ENCODE measurements at regions not wholly inside any gene's neighbourhood (a gene's known extent, or its start where the extent isn't known, plus 50 kb on each side); places are given as distances from the start of the nearest gene placed in this dataset.

GRCh38 chr5:121246971-121247370, 604.7 kb upstream of the FTMT start:
- no peaks in the 10 kb centered on the region for H3K27me3 ChIP-seq (ENCODE audit: insufficient read depth, low read length, poor library complexity)
- H3K4me1 ChIP-seq (ENCODE audit: insufficient read depth, low read length), result peaks cover 34% of the 10 kb centered on the region
- ATAC-seq (ENCODE audit: insufficient read depth, low read depth), result peak; percentile 98
- H3K4me2 ChIP-seq (ENCODE audit: insufficient read depth, low read length), result 0 out of 2 replicates have a peak overlapping the region, but pooled peaks have one; percentile 18
- DNase-seq, result peak; percentile 74
- no peak overlapping the region for H3K9ac ChIP-seq (ENCODE audit: low read depth, low read length)
- no peaks in the 10 kb centered on the region for H3K9me3 ChIP-seq (ENCODE audit: insufficient read depth, low read length, severe bottlenecking)
- peak overlapping the region; percentile 27; the same call in 1 of the 2 replicates for H2AFZ ChIP-seq (ENCODE audit: low read depth, low read length)
- H4K20me1 ChIP-seq (ENCODE audit: insufficient read depth, low read length), result no peaks in the 10 kb centered on the region
- H3K79me2 ChIP-seq (ENCODE audit: insufficient read depth, low read length), result no peaks in the 10 kb centered on the region
- TF ChIP-seq CTCF (IDR thresholded peaks at IDR 0.05; ENCODE audit: borderline replicate concordance, extremely low read depth, low read length, poor library complexity, severe bottlenecking), result no peak
- TF ChIP-seq EZH2 (IDR thresholded peaks at IDR 0.05; ENCODE audit: borderline replicate concordance, low read depth, low read length, severe bottlenecking), result no peak
- H3K27ac ChIP-seq (ENCODE audit: low read length), result peak overlapping the region; percentile 70
- no peak overlapping the region for H3K4me3 ChIP-seq (ENCODE audit: low read depth in 1 of 2, low read length in 2 of 2)
- H3K36me3 ChIP-seq (ENCODE audit: insufficient read depth, low read length), result no peaks in the 10 kb centered on the region

- no peaks in the 10 kb centered on the region for H3K27me3 ChIP-seq (ENCODE audit: insufficient read depth, low read length, poor library complexity)
- H3K9ac ChIP-seq (ENCODE audit: low read depth, low read length), result no peak overlapping the region
- TF ChIP-seq EZH2 (IDR thresholded peaks at IDR 0.05; ENCODE audit: borderline replicate concordance, low read depth, low read length, severe bottlenecking) (no peak), CTCF (IDR thresholded peaks at IDR 0.05; ENCODE audit: borderline replicate concordance, extremely low read depth, low read length, poor library complexity, severe bottlenecking) (no peak)
- H3K4me3 ChIP-seq (ENCODE audit: low read depth in 1 of 2, low read length in 2 of 2), result no peak overlapping the region
- no peaks in the 10 kb centered on the region for H3K79me2 ChIP-seq (ENCODE audit: insufficient read depth, low read length)
- peaks cover 13% of the 10 kb centered on the region for H3K4me1 ChIP-seq (ENCODE audit: insufficient read depth, low read length)
- DNase-seq (no peak), ATAC-seq (ENCODE audit: insufficient read depth, low read depth) (no peak)
- no peaks in the 10 kb centered on the region for H4K20me1 ChIP-seq (ENCODE audit: insufficient read depth, low read length)
- no peak overlapping the region for H3K27ac ChIP-seq (ENCODE audit: low read length)
- no peak overlapping the region for H3K4me2 ChIP-seq (ENCODE audit: insufficient read depth, low read length)
- no peaks in the 10 kb centered on the region for H3K36me3 ChIP-seq (ENCODE audit: insufficient read depth, low read length)
- peaks cover 2% of the 10 kb centered on the region for H3K9me3 ChIP-seq (ENCODE audit: insufficient read depth, low read length, severe bottlenecking)
- H2AFZ ChIP-seq (ENCODE audit: low read depth, low read length), result no peak overlapping the region
Observed at GRCh38 chr5:121251954-121252353, 599.7 kb upstream of the FTMT start.

- H3K79me2 ChIP-seq (ENCODE audit: insufficient read depth, low read length), result no peaks in the 10 kb centered on the region
- peaks cover 8% of the 10 kb centered on the region for H3K4me1 ChIP-seq (ENCODE audit: insufficient read depth, low read length)
- H3K4me2 ChIP-seq (ENCODE audit: insufficient read depth, low read length), result no peak overlapping the region
- no peak overlapping the region for H3K4me3 ChIP-seq (ENCODE audit: low read depth in 1 of 2, low read length in 2 of 2)
- DNase-seq (no peak), ATAC-seq (ENCODE audit: insufficient read depth, low read depth) (peak; percentile 64; the same call in 1 of the 3 replicates)
- peaks cover 6% of the 10 kb centered on the region for H3K9me3 ChIP-seq (ENCODE audit: insufficient read depth, low read length, severe bottlenecking)
- peak overlapping the region; percentile 63 for H2AFZ ChIP-seq (ENCODE audit: low read depth, low read length)
- no peaks in the 10 kb centered on the region for H3K36me3 ChIP-seq (ENCODE audit: insufficient read depth, low read length)
- H3K9ac ChIP-seq (ENCODE audit: low read depth, low read length), result no peak overlapping the region
- no peaks in the 10 kb centered on the region for H3K27me3 ChIP-seq (ENCODE audit: insufficient read depth, low read length, poor library complexity)
- TF ChIP-seq EZH2 (IDR thresholded peaks at IDR 0.05; ENCODE audit: borderline replicate concordance, low read depth, low read length, severe bottlenecking), result no peak
- no peaks in the 10 kb centered on the region for H4K20me1 ChIP-seq (ENCODE audit: insufficient read depth, low read length)
- H3K27ac ChIP-seq (ENCODE audit: low read length), result peak overlapping the region; percentile 34
Observed at GRCh38 chr5:121257621-121258020, 594.1 kb upstream of the FTMT start.

GRCh38 chr5:121263456-121263855, 588.2 kb upstream of the FTMT start:
- TF ChIP-seq CTCF (IDR thresholded peaks at IDR 0.05; ENCODE audit: borderline replicate concordance, extremely low read depth, low read length, poor library complexity, severe bottlenecking), result no peak
- TF ChIP-seq EZH2 (IDR thresholded peaks at IDR 0.05; ENCODE audit: borderline replicate concordance, low read depth, low read length, severe bottlenecking), result no peak
- H3K9me3 ChIP-seq (ENCODE audit: insufficient read depth, low read length, severe bottlenecking), result peaks cover 4% of the 10 kb centered on the region
- no peak overlapping the region for H3K9ac ChIP-seq (ENCODE audit: low read depth, low read length)
- H3K27ac ChIP-seq (ENCODE audit: low read length), result no peak overlapping the region; the same call in 1 of the 2 replicates
- no peaks in the 10 kb centered on the region for H3K36me3 ChIP-seq (ENCODE audit: insufficient read depth, low read length)
- H3K79me2 ChIP-seq (ENCODE audit: insufficient read depth, low read length), result no peaks in the 10 kb centered on the region
- DNase-seq, result no peak
- no peak for ATAC-seq (ENCODE audit: insufficient read depth, low read depth)
- no peak overlapping the region for H3K4me2 ChIP-seq (ENCODE audit: insufficient read depth, low read length)
- H3K4me1 ChIP-seq (ENCODE audit: insufficient read depth, low read length), result no peaks in the 10 kb centered on the region
- H4K20me1 ChIP-seq (ENCODE audit: insufficient read depth, low read length), result no peaks in the 10 kb centered on the region
- H2AFZ ChIP-seq (ENCODE audit: low read depth, low read length), result no peak overlapping the region; the same call in 1 of the 2 replicates
- no peaks in the 10 kb centered on the region for H3K27me3 ChIP-seq (ENCODE audit: insufficient read depth, low read length, poor library complexity)
- no peak overlapping the region for H3K4me3 ChIP-seq (ENCODE audit: low read depth in 1 of 2, low read length in 2 of 2)
